IMR-90 (cell line): ENCODE measurements at regions not wholly inside any gene's neighbourhood (a gene's known extent, or its start where the extent isn't known, plus 50 kb on each side); places are given as distances from the start of the nearest gene placed in this dataset.

Experiments used
- ATAC-seq: fragments of 200-7000 bp; cut with Tn5 transposase; 2 replicates; pipeline ENCODE4 v1.9.1; 2020; ENCODE audit warnings: low read depth, mild to moderate bottlenecking, moderate library complexity
- BruUV-seq: library from RNA; stranded (reverse); fragments of 400-500 nt; replicated peaks from 2 replicates; lab custom pipeline; 2021; lab: Mats Ljungman, UMichigan
- CTCF ChIA-PET: fragments of 300-600 bp; formaldehyde crosslinking; extraction: SDS; loops from one replicate; lab custom pipeline; 2021; ENCODE audit warnings: antibody characterized with exemption; lab: Yijun Ruan, JAX
- POLR2A ChIA-PET: fragments of 300-600 bp; sonication (Branson Sonifier 250); formaldehyde crosslinking; loops from one replicate; lab custom pipeline; 2022; ENCODE audit warnings: antibody characterized with exemption; ENCODE audit not compliant: unreplicated experiment; lab: Charles Lee
- DNase-seq: peaks from one replicate; pipeline ENCODE4 v3.0.0; 2013
- H2AFZ ChIP-seq: replicated peaks from 2 replicates; pipeline ENCODE3; 2013; ENCODE audit warnings: low read length, mild to moderate bottlenecking; ENCODE audit not compliant: poor library complexity
- H2AK5ac ChIP-seq: 2 replicates; pipeline ENCODE4 v1.6.1; 2013; ENCODE audit warnings: low read depth, low read length, inconsistent platforms
- H2AK9ac ChIP-seq: replicated peaks from 2 replicates; pipeline ENCODE3; 2013; ENCODE audit warnings: mild to moderate bottlenecking, low read depth, low read length, moderate library complexity; ENCODE audit not compliant: poor library complexity
- H2BK120ac ChIP-seq: 2 replicates; pipeline ENCODE4 v1.6.1; 2013; ENCODE audit warnings: low read depth, low read length, inconsistent platforms
- H2BK15ac ChIP-seq: 3 replicates; pipeline ENCODE4 v1.6.1; 2013; ENCODE audit warnings: low read depth, low read length, inconsistent platforms
- H2BK20ac ChIP-seq: 2 replicates; pipeline ENCODE4 v1.6.1; 2013; ENCODE audit warnings: low read depth, mild to moderate bottlenecking, inconsistent platforms, low read length, moderate library complexity
- H2BK5ac ChIP-seq: 2 replicates; pipeline ENCODE4 v1.6.1; 2013; ENCODE audit warnings: mild to moderate bottlenecking, low read depth, low read length, inconsistent platforms; ENCODE audit not compliant: poor library complexity, severe bottlenecking
- H3K14ac ChIP-seq: replicated peaks from 2 replicates; pipeline ENCODE4 v1.6.1; 2013; ENCODE audit warnings: low read depth, low read length, inconsistent platforms
- H3K18ac ChIP-seq: 2 replicates; pipeline ENCODE4 v1.6.1; 2013; ENCODE audit warnings: low read depth, low read length, control low read depth
- H3K23ac ChIP-seq: 2 replicates; pipeline ENCODE4 v1.6.1; 2013; ENCODE audit warnings: low read depth, low read length, inconsistent platforms
- H3K27ac ChIP-seq: 2 replicates; pipeline ENCODE4 v1.5.1; 2013; ENCODE audit warnings: mild to moderate bottlenecking, control low read depth, low read length; ENCODE audit not compliant: insufficient read depth
- H3K27me3 ChIP-seq: 2 replicates; pipeline ENCODE4 v1.6.1; 2013; ENCODE audit warnings: low read length; ENCODE audit not compliant: control insufficient read depth, insufficient read depth
- H3K36me3 ChIP-seq: 2 replicates; pipeline ENCODE4 v1.6.1; 2013; ENCODE audit warnings: low read length, mixed read lengths; ENCODE audit not compliant: control insufficient read depth, insufficient read depth
- H3K4ac ChIP-seq: 2 replicates; pipeline ENCODE4 v1.6.1; 2013; ENCODE audit warnings: low read depth, low read length, inconsistent platforms
- H3K4me1 ChIP-seq: 2 replicates; pipeline ENCODE4 v1.6.1; 2013; ENCODE audit warnings: low read length, mixed read lengths; ENCODE audit not compliant: control insufficient read depth, insufficient read depth
- H3K4me2 ChIP-seq: 2 replicates; pipeline ENCODE4 v1.6.1; 2013; ENCODE audit warnings: low read depth, mild to moderate bottlenecking, control low read depth, low read length, moderate library complexity
- H3K4me3 ChIP-seq: 2 replicates; pipeline ENCODE4 v1.5.1; 2013; ENCODE audit warnings: low read depth, mild to moderate bottlenecking, control low read depth, low read length, moderate library complexity; ENCODE audit not compliant: insufficient read depth
- H3K56ac ChIP-seq: 2 replicates; pipeline ENCODE4 v1.6.1; 2013; ENCODE audit warnings: low read length, inconsistent platforms; ENCODE audit not compliant: insufficient read depth; ENCODE audit errors: extremely low read depth
- H3K79me1 ChIP-seq, 2 experiments: 2 replicates each; pipeline ENCODE4 v1.6.1; 2013; ENCODE audit warnings: low read length in 2 of 2, inconsistent platforms in 1 of 2, low read depth in 1 of 2
- H3K9ac ChIP-seq: 2 replicates; pipeline ENCODE4 v1.6.1; 2013; ENCODE audit warnings: low read depth, low read length, control low read depth
- H3K9me1 ChIP-seq: 2 replicates; pipeline ENCODE4 v1.6.1; 2013; ENCODE audit warnings: low read length, inconsistent platforms; ENCODE audit not compliant: insufficient read depth
- H3K9me3 ChIP-seq: 2 replicates; pipeline ENCODE4 v1.6.1; 2013; ENCODE audit warnings: low read length; ENCODE audit not compliant: control insufficient read depth, insufficient read depth
- H4K20me1 ChIP-seq: 2 replicates; pipeline ENCODE4 v1.6.1; 2013; ENCODE audit warnings: low read length, inconsistent platforms; ENCODE audit not compliant: insufficient read depth
- H4K5ac ChIP-seq: 2 replicates; pipeline ENCODE4 v1.6.1; 2013; ENCODE audit warnings: mild to moderate bottlenecking, low read depth, low read length, control low read depth
- H4K8ac ChIP-seq, 2 experiments: 2 replicates each; pipeline ENCODE4 v1.6.1; 2013; ENCODE audit warnings: low read depth in 2 of 2, low read length in 2 of 2, control low read depth in 1 of 2, inconsistent platforms in 1 of 2
- H4K91ac ChIP-seq: 2 replicates; pipeline ENCODE4 v1.6.1; 2013; ENCODE audit warnings: low read depth, low read length, inconsistent platforms; ENCODE audit not compliant: insufficient read depth
- BHLHE40 ChIP-seq: fragments of 150-350 bp; IDR thresholded peaks from 2 replicates; pipeline ENCODE4 v1.6.1; 2016; ENCODE audit warnings: mild to moderate bottlenecking, low read depth, low read length
- CEBPB ChIP-seq: IDR thresholded peaks from 2 replicates; pipeline ENCODE4 v1.6.1; 2012; ENCODE audit warnings: low read depth, low read length, improper control_type of control experiment
- CHD1 ChIP-seq: IDR thresholded peaks from 2 replicates; pipeline ENCODE4 v1.6.1; 2012; ENCODE audit warnings: low read depth, low read length, improper control_type of control experiment
- CTCF ChIP-seq: conservative IDR thresholded peaks from 2 replicates; pipeline ENCODE4 v1.5.1; 2012; ENCODE audit warnings: mild to moderate bottlenecking, low read depth, low read length, improper control_type of control experiment
- MAZ ChIP-seq: IDR thresholded peaks from 2 replicates; pipeline ENCODE4 v1.6.1; 2012; ENCODE audit warnings: low read depth, mild to moderate bottlenecking, low read length, improper control_type of control experiment, moderate library complexity, borderline replicate concordance
- MXI1 ChIP-seq: IDR thresholded peaks from 2 replicates; pipeline ENCODE4 v1.6.1; 2012; ENCODE audit warnings: low read depth, mild to moderate bottlenecking, low read length, moderate library complexity, borderline replicate concordance
- NFE2L2 ChIP-seq: fragments of 150-350 bp; IDR thresholded peaks from 2 replicates; pipeline ENCODE4 v1.6.1; 2016; ENCODE audit warnings: low read depth, mild to moderate bottlenecking, low read length
- POLR2A ChIP-seq: IDR thresholded peaks from 2 replicates; pipeline ENCODE4 v1.6.1; 2012; ENCODE audit warnings: mild to moderate bottlenecking, low read depth, low read length
- RAD21 ChIP-seq: IDR thresholded peaks from 2 replicates; pipeline ENCODE4 v1.6.1; 2012; ENCODE audit warnings: low read length, improper control_type of control experiment
- RCOR1 ChIP-seq: IDR thresholded peaks from 2 replicates; pipeline ENCODE4 v1.6.1; 2012; ENCODE audit warnings: mild to moderate bottlenecking, low read length, improper control_type of control experiment; ENCODE audit not compliant: insufficient replicate concordance
- RFX5 ChIP-seq: IDR thresholded peaks from 2 replicates; pipeline ENCODE4 v1.8.0; 2012; ENCODE audit warnings: low read depth, mild to moderate bottlenecking, low read length, moderate library complexity
- SMC3 ChIP-seq: fragments of 150-350 bp; IDR thresholded peaks from 2 replicates; pipeline ENCODE4 v1.6.1; 2016; ENCODE audit warnings: low read depth, mild to moderate bottlenecking, antibody characterized with exemption, low read length, moderate library complexity
- WGBS, 2 experiments: methylation state at CpG; one replicate each; pipeline versions ENCODE4 v1.1.5 to v1.1.7; 2013; ENCODE audit warnings: missing lambda C conversion rate in 2 of 2; ENCODE audit not compliant: insufficient read length in 1 of 2; ENCODE audit errors: extremely low coverage in 2 of 2; 5-methylcytosine and 5-hydroxymethylcytosine counted together
- dilution Hi-C: fragments of 300-500 bp; cut with HindIII; formaldehyde crosslinking; loops from one replicate; pipeline ENCODE4 v1.14.3; 2018; ENCODE audit warnings: low sequenced_read_pairs; ENCODE audit not compliant: unreplicated experiment
- in situ Hi-C: fragments of 300-500 bp; cut with MboI; formaldehyde crosslinking; loops from 3 replicates; pipeline ENCODE4 v1.14.3; 2019; ENCODE audit warnings: low sequenced_read_pairs, inconsistent platforms, mixed read lengths
- intact Hi-C: fragments of 100-400 bp; cut with micrococcal nuclease; formaldehyde crosslinking; loops from 2 replicates; pipeline ENCODE4 v1.10.0; 2022
- TF ChIP-seq, protein P1 (sequence below): fragments of 150-350 bp; IDR thresholded peaks from 2 replicates; pipeline ENCODE4 v1.6.1; 2016; ENCODE audit warnings: low read depth, mild to moderate bottlenecking, low read length, moderate library complexity, borderline replicate concordance

DNA sequence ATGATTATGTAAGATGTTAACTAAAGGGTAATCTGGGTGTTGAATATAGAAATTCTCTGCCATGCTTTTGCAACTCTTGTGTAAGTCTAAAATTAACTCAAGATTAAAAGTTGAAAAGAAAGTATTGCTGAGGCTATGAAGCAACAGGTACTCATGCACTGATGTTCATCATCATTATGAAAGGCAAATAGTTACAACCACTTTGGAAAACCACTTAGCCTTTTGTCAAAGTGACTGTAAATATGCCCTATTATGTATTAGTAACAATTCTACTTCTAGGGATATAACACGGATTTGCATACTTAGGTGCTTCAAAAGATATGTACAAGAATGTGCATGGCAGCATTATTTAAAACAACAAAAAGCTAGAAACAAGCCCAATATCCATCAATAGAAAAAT lies 227.8 kb upstream of the CXXC4 start:
- intact Hi-C loops (no loop called here), in situ Hi-C loops (no loop called here), dilution Hi-C loops (no loop called here)
- Histone ChIP-seq H4K8ac (no peak overlapping the region), H2BK20ac (no peak overlapping the region), H3K9me3 (no peaks in the 10 kb centered on the region; the same call in 1 of the 2 replicates), H3K4me3 (no peak overlapping the region), H3K79me1 (no peaks in the 10 kb centered on the region), H3K9me1 (no peaks in the 10 kb centered on the region), H3K9ac (no peak overlapping the region), H3K36me3 (no peaks in the 10 kb centered on the region), H4K5ac (no peak overlapping the region), H2AFZ (no peak overlapping the region), H3K27me3 (no peaks in the 10 kb centered on the region), H3K18ac (no peak overlapping the region), H2BK15ac (no peak overlapping the region), H4K20me1 (no peaks in the 10 kb centered on the region), H3K56ac (no peak overlapping the region), H2BK120ac (no peak overlapping the region), H3K27ac (no peak overlapping the region), H3K4me1 (no peaks in the 10 kb centered on the region), H3K14ac (no peak overlapping the region), H2AK9ac (no peak overlapping the region), H3K23ac (no peak overlapping the region), H2BK5ac (no peak overlapping the region), H3K4me2 (no peak overlapping the region), H4K91ac (no peak overlapping the region), H2AK5ac (no peak overlapping the region), H3K4ac (no peak overlapping the region)
- no CpG with 5 or more reads among the region's 1 CpG for WGBS, 2 experiments
- CTCF ChIA-PET: no interaction called here
- no peak for DNase-seq
- TF ChIP-seq POLR2A: no peak
- TF ChIP-seq RFX5: no peak
- TF ChIP-seq, protein P1, sequence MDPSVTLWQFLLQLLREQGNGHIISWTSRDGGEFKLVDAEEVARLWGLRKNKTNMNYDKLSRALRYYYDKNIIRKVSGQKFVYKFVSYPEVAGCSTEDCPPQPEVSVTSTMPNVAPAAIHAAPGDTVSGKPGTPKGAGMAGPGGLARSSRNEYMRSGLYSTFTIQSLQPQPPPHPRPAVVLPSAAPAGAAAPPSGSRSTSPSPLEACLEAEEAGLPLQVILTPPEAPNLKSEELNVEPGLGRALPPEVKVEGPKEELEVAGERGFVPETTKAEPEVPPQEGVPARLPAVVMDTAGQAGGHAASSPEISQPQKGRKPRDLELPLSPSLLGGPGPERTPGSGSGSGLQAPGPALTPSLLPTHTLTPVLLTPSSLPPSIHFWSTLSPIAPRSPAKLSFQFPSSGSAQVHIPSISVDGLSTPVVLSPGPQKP: no peak
- TF ChIP-seq RCOR1: no peak
- no peak for TF ChIP-seq CHD1
- TF ChIP-seq CTCF: no peak
- no peak for TF ChIP-seq NFE2L2
- no peak for TF ChIP-seq RAD21
- TF ChIP-seq CEBPB: no peak
- TF ChIP-seq MAZ: no peak
- TF ChIP-seq SMC3: no peak
- TF ChIP-seq MXI1: no peak
- TF ChIP-seq BHLHE40: no peak
- BruUV-seq: no TSS peak
- POLR2A ChIA-PET: no interaction called here
- no peak for ATAC-seq
